SH-SY5Y (cell line): ENCODE measurements at regions not wholly inside any gene's neighbourhood (a gene's known extent, or its start where the extent isn't known, plus 50 kb on each side); places are given as distances from the start of the nearest gene placed in this dataset.

Experiments used
- GATA2 ChIP-seq: IDR thresholded peaks from 2 replicates; pipeline ENCODE4 v1.6.1; 2011; ENCODE audit warnings: mild to moderate bottlenecking, low read depth, low read length
- GATA3 ChIP-seq: IDR thresholded peaks from 2 replicates; pipeline ENCODE4 v1.6.1; 2011; ENCODE audit warnings: low read depth, mild to moderate bottlenecking, low read length, moderate library complexity

- TF ChIP-seq GATA3 = no peak
- no peak for TF ChIP-seq GATA2
Measured at GRCh38 chr13:60754211-60755090, 357.4 kb downstream of the TDRD3 start.

DNA sequence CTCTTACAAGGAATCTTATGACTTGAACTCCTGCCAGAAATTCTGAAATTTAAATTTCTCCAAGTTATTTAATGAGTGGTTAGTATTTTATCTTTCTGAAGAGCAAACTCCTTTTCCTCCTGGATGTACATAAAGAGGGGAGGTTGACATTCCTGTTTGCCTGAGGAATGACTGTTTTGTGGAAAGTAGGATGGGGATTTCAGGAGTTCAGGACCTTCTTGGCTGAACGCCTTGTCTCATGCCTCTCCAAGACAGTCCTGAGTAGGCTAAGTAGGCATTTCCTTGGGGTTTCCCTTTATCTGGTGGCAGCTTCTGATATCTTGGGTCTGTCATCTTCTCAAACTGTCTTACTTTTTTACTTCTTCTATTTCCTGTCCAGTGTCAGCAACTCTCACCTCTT is 356.6 kb downstream of the TDRD3 start:
- no peak for TF ChIP-seq GATA2
- TF ChIP-seq GATA3 = no peak

GRCh38 chr13:60745343-60745742 is 348.3 kb downstream of the TDRD3 start:
- no peak for TF ChIP-seq GATA2
- TF ChIP-seq GATA3 = no peak

DNA sequence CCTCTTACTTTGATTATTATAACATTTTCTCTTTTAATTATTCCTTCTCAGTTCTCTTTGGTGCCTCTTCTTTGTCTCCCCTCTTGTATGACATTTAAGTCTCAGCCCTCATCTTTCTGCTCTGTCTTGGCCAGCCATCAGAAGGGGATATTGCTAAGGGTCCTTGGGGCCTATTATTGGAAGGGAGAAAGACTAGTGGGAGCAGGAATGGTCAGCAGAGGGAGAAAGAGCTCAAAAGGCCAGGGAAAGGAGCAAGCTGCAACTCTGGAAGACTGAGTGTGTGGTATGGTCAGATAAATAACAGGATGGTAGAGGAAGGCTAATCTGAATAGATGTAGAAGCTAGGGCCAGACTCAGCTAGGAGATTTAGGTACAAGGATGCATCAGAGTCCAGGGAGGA is 336.9 kb downstream of the TDRD3 start:
- TF ChIP-seq GATA3 (no peak), GATA2 (no peak)

- TF ChIP-seq GATA3 (no peak), GATA2 (no peak)
Measured at GRCh38 chr13:60727140-60727539, 330.1 kb downstream of the TDRD3 start.

DNA sequence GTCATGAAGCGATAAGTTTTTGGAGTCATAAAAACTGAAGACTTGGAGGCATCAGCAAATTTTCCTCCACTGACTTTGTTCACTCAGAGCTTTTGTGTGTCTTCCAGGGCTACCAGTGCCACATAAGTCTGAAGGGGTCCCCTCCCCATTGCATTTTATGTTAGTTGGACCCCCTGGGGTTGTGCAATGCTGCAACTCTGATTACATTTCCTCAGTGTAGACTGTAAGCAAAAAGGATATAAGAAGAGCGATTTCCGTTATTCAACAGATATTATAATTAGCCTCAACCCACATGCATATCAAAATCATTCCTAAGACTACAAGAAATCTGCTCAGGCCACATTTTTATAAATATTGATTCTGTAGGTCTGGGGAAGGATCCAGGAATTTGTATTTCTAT is 324.0 kb downstream of the TDRD3 start:
- TF ChIP-seq GATA2 = no peak
- TF ChIP-seq GATA3 = no peak

DNA sequence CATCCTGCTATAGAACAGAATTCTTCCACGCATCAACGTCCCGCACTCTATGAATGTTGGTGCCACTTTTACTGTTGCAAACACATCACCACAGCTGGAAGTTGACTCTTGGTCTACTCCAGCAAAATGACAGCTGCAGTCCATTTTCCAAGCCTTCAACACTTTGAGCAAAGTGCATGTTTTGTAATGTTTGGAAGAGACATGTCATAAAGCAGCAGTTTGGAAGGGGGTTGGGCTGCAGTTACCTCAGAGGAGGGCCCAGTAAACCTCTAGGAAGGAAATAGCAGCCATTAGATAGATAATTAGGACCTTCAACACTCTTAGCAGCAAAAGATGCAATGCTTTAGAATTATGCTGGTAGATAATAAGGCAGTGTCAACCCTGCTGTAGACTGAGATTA is 323.6 kb downstream of the TDRD3 start:
- TF ChIP-seq GATA3 = no peak
- no peak for TF ChIP-seq GATA2

DNA sequence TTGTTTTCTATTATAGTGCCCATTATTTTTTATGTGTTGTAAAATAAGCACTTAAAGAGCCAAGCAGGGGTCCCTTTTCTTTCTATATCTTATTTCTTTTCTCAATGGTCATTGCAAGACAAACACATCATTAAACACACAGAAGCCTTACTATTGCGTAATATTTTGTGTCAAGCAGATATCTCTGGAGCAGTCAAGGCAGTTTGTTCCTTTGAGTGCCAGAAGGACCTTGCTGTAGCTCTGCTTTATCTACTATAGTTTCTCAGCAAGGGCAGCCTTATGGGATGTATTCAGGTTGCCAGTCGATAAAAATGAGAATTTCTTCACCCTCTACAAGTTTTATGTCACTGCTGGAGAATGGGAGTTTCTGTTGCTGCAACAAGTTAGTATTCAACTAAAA is 319.3 kb downstream of the TDRD3 start:
- no peak for TF ChIP-seq GATA2
- no peak for TF ChIP-seq GATA3

GRCh38 chr13:60707878-60708277 is 310.9 kb downstream of the TDRD3 start:
- no peak for TF ChIP-seq GATA2
- TF ChIP-seq GATA3 = no peak

DNA sequence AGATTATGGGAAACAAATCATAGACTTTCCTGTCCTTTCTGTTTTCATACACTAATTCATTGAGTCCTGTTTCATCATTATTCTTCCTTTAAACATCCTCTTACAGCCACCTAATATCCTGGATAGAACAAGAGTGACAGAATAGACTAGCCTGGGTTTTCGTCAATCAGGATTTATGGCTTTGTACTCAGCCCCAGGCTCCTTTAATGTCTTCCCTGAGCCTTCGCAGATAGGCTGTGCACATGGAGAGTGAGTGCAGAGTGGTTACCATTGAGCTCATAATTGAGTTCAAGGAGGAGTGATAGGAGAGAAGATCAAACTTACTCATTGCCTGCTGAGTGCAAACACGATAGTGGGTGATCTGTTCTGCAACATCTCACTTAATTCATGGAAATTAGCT is 304.9 kb downstream of the TDRD3 start:
- TF ChIP-seq GATA3 = no peak
- no peak for TF ChIP-seq GATA2

DNA sequence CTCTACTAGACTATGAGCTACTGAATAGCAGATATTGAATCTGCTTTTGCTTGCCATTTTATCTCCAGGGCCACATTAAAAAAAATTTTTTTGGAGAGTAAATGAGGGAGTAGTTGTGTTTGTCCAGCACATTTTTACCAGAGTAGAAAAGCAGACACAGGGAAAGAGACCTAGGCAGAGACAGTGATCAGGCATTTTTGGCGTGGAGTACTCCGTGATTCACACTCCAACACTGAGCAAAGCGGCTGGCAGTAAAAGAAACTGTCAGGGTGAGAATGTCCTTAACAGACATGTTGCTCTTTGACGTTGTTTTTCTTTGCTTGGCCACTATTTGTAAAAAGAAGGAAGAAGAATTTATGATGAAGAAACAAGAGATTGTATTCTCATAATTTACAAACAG is 304.0 kb downstream of the TDRD3 start:
- TF ChIP-seq GATA2 (no peak), GATA3 (no peak)

- TF ChIP-seq GATA3 (no peak), GATA2 (no peak)
Measured at GRCh38 chr13:60699636-60700035, 302.6 kb downstream of the TDRD3 start.

DNA sequence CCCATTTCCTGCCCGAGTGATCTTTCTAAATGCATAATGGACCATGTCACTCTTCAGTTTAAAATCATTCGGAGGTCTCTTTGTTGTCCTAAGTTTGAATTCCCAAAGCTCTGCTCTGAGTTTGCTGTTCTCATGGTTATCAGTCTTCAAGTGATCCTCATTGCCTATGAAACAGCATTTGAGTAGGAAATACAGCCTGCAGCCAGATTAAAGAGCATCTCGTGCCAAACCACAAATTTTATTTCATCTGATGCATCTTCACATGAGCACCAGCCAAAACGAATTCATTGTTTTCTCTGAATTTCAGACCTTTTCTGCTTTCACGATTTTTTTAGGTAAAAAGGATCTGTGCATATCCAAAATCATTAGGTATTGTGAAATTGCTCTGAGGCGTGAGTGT is 299.6 kb downstream of the TDRD3 start:
- TF ChIP-seq GATA2 = no peak
- no peak for TF ChIP-seq GATA3

- no peak for TF ChIP-seq GATA3
- no peak for TF ChIP-seq GATA2
Measured at GRCh38 chr13:60691268-60691667, 294.2 kb downstream of the TDRD3 start.

DNA sequence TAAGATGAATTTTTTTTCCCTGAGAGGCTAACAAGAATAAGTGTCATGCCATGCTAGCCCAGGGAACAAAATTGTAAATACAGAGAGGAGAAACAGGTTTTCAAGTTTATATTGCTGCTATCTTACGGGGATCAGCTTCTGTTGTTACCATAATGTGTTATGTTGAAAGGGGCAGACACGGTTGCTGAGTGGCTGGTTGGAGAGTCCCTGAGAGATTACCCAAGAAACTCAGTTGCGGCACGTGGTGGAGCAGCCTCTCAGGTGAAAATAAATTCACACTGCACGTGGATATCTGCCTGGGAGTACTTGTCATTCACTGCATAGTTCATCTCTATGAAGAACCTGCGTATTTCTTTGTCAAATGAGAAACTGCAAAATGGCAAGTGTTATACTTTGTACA is 293.6 kb downstream of the TDRD3 start:
- TF ChIP-seq GATA2 (no peak), GATA3 (no peak)

- TF ChIP-seq GATA3 (no peak), GATA2 (no peak)
Measured at GRCh38 chr13:60689571-60689970, 292.6 kb downstream of the TDRD3 start.

DNA sequence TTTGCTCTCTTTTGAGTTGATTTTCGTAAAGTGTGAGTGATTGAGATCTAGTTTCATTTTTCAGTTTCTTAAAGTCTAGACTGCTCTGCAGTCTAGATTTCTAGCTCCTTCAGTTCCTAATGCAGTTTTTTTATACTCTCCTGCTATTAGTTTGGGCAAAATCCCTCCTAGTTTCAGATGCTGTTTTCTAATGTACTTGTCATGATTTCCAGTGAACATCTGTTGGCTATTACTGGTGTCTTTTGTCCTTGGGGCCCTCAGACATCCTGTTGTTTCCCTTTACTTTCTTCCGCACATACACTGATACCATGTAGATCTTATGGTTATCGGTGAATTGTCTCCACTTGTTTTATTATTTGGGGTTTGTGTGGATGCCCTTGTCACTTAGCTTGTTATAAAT is 292.1 kb downstream of the TDRD3 start:
- TF ChIP-seq GATA2 (no peak), GATA3 (no peak)
